Stomach (tissue), 4 donors: ENCODE measurements at regions not wholly inside any gene's neighbourhood (a gene's known extent, or its start where the extent isn't known, plus 50 kb on each side); places are given as distances from the start of the nearest gene placed in this dataset.

Experiments used
- CTCF ChIP-seq, 7 experiments: fragments of 450-650 bp in 4 of 7; fragments of 200-600 bp in 3 of 7; sonication (generic) in 3 of 7; IDR thresholded peaks; one replicate each; pipeline ENCODE4 v1.5.1; 2016 to 2019; ENCODE audit warnings: antibody characterized with exemption in 7 of 7, control low read depth in 2 of 7, mild to moderate bottlenecking in 1 of 7
- EP300 ChIP-seq: sonication (generic); formaldehyde crosslinking; IDR thresholded peaks from one replicate; pipeline ENCODE4 v1.6.1; 2017; ENCODE audit warnings: antibody characterized with exemption
- POLR2A ChIP-seq, 4 donors: fragments of 450-650 bp; IDR thresholded peaks; one replicate each; pipeline ENCODE4 v1.6.1; 2016; ENCODE audit warnings: antibody characterized with exemption in 4 of 4, control low read depth in 2 of 4, mild to moderate bottlenecking in 1 of 4, moderate library complexity in 1 of 4

DNA sequence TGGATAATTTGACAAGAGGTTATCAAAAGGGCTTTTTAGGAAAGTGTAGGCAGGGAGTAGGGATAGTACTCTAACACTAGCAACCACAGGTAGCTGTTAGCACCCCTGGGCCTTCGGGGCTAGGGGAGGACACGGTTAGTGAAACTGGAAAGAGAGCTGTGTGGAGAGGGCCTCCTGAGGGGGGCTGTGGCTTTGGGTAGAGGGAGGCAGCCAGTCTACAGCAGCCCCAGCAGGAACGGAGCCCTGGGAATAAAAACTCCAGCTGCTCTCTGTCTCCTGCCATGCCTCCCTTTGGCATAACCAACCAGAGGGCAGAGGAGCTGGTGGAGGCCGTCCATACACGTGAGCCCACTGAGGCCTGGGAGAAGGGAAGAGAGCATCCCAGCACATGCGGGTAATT lies 223.2 kb downstream of the FOXD2 start:
- TF ChIP-seq CTCF (IDR thresholded peaks at IDR 0.05): no peak
- no peak for TF ChIP-seq POLR2A (IDR thresholded peaks at IDR 0.05)
- TF ChIP-seq EP300: no peak
